Naive thymus-derived CD4-positive, alpha-beta T cell (primary cell): ENCODE measurements at regions not wholly inside any gene's neighbourhood (a gene's known extent, or its start where the extent isn't known, plus 50 kb on each side); places are given as distances from the start of the nearest gene placed in this dataset.

Source experiments
- ATAC-seq: fragments of 150-1000 bp; cut with Tn5 transposase; 2 replicates; pipeline ENCODE4 v1.10.0; 2021; ENCODE audit warnings: mild to moderate bottlenecking, moderate library complexity
- CTCF ChIA-PET: fragments of 350-600 bp; sonication (Branson Sonifier 250); formaldehyde crosslinking; loops from one replicate; lab custom pipeline; 2021; ENCODE audit warnings: antibody characterized with exemption; lab: Charles Lee
- POLR2A ChIA-PET: fragments of 350-600 bp; sonication (Branson Sonifier 250); formaldehyde crosslinking; loops from one replicate; lab custom pipeline; 2021; ENCODE audit warnings: antibody characterized with exemption, inconsistent platforms; lab: Charles Lee
- DNase-seq, 9 donors: peaks; one replicate each; pipeline versions ENCODE4 v3.0.0 to v3.0.0-alpha.2; 2020 to 2022; ENCODE audit warnings: mixed read lengths in 1 of 9
- H3K27ac ChIP-seq: one replicate; pipeline ENCODE4 v1.7.0; 2013; ENCODE audit warnings: mild to moderate bottlenecking, low read depth, low read length, moderate library complexity
- H3K27me3 ChIP-seq, 2 donors: one replicate each; pipeline ENCODE4 v1.7.0; 2013; ENCODE audit warnings: low read length in 2 of 2, mild to moderate bottlenecking in 2 of 2, moderate library complexity in 2 of 2; ENCODE audit not compliant: control insufficient read depth in 2 of 2, insufficient read depth in 2 of 2
- H3K36me3 ChIP-seq, 3 experiments: 1 replicate in 2 of 3; 2 replicates in 1 of 3; pipeline ENCODE4 v1.7.0; 2013; ENCODE audit warnings: low read length in 3 of 3, mild to moderate bottlenecking in 3 of 3, moderate library complexity in 1 of 3; ENCODE audit not compliant: insufficient read depth in 3 of 3, control insufficient read depth in 2 of 3
- H3K4me1 ChIP-seq, 2 donors: one replicate each; pipeline ENCODE4 v1.7.0; 2013; ENCODE audit warnings: low read length in 2 of 2, mild to moderate bottlenecking in 2 of 2, moderate library complexity in 1 of 2; ENCODE audit not compliant: control insufficient read depth in 2 of 2, insufficient read depth in 2 of 2
- H3K4me3 ChIP-seq: 2 replicates; pipeline ENCODE4 v1.7.0; 2013; ENCODE audit warnings: mild to moderate bottlenecking, low read length
- H3K9me3 ChIP-seq, 3 experiments: 1 replicate in 2 of 3; 2 replicates in 1 of 3; pipeline ENCODE4 v1.7.0; 2013; ENCODE audit warnings: low read length in 3 of 3; ENCODE audit not compliant: control insufficient read depth in 2 of 3
- H3K27ac Mint-ChIP-seq, 9 donors: one replicate each; pipeline ENCODE4 v1.8.0; 2020 to 2022; ENCODE audit warnings: mixed read lengths in 9 of 9, mild to moderate bottlenecking in 8 of 9, moderate library complexity in 5 of 9, inconsistent platforms in 2 of 9
- H3K27me3 Mint-ChIP-seq, 5 donors: one replicate each; pipeline ENCODE4 v1.8.0; 2021 to 2022; ENCODE audit warnings: mixed read lengths in 5 of 5, mild to moderate bottlenecking in 1 of 5
- H3K36me3 Mint-ChIP-seq, 5 donors: one replicate each; pipeline ENCODE4 v1.8.0; 2020 to 2022; ENCODE audit warnings: mixed read lengths in 5 of 5, mild to moderate bottlenecking in 3 of 5, inconsistent platforms in 1 of 5
- H3K4me1 Mint-ChIP-seq, 7 donors: one replicate each; pipeline ENCODE4 v1.8.0; 2020 to 2022; ENCODE audit warnings: mixed read lengths in 7 of 7, mild to moderate bottlenecking in 3 of 7, inconsistent platforms in 1 of 7
- H3K4me3 Mint-ChIP-seq, 10 donors: one replicate each; pipeline ENCODE4 v1.8.0; 2020 to 2022; ENCODE audit warnings: mild to moderate bottlenecking in 10 of 10, mixed read lengths in 10 of 10, moderate library complexity in 6 of 10, inconsistent platforms in 2 of 10
- H3K9me3 Mint-ChIP-seq, 11 donors: one replicate each; pipeline ENCODE4 v1.8.0; 2020 to 2022; ENCODE audit warnings: mixed read lengths in 11 of 11, mild to moderate bottlenecking in 4 of 11, inconsistent platforms in 1 of 11, moderate library complexity in 1 of 11
- intact Hi-C, 2 donors: fragments of 100-400 bp; cut with micrococcal nuclease; formaldehyde crosslinking; loops; one replicate each; pipeline ENCODE4 v1.15.1; 2023

- Histone ChIP-seq H3K9me3 (no peaks in the 10 kb centered on the region), H3K36me3 (no peaks in the 10 kb centered on the region), H3K27ac (no peak overlapping the region), H3K4me1 (no peaks in the 10 kb centered on the region), H3K4me3 (no peak overlapping the region), H3K27me3 (no peaks in the 10 kb centered on the region)
- peaks cover 0 to 23% (median 8%) of the 10 kb centered on the region in 11 donors for H3K9me3 Mint-ChIP-seq
- no peak for ATAC-seq
- no peak overlapping the region for H3K4me3 Mint-ChIP-seq
- no peaks in the 10 kb centered on the region for H3K4me1 Mint-ChIP-seq
- ChIA-PET CTCF (no interaction called here), POLR2A (no interaction called here)
- H3K36me3 Mint-ChIP-seq: no peaks in the 10 kb centered on the region
- no peak overlapping the region for H3K27ac Mint-ChIP-seq
- no peaks in the 10 kb centered on the region for H3K27me3 Mint-ChIP-seq
- DNase-seq: no peak
- intact Hi-C loops: no loop called here
These were observed 504.4 kb upstream of the FAT1 start for GRCh38 chr4:187227907-187228704.

DNA sequence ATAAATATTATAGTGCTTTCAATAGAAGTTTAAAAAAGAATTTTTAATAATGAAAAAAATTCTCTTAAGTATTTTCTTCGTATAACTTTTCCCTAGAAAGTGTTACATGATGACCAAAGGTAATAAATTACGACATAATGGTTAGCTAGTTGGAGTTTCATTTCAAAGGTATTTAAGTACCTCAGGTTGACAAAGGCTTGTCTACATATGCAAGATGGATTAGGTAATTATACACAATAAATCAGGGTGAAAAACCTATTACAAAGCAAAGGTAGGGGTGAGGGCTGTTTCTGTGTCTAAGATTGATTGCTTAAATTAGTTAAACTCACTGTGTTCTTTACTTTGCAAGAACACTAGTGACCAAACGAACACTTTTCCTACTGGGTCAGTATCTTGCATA is 508.5 kb upstream of the FAT1 start:
- POLR2A ChIA-PET: no interaction called here

GRCh38 chr4:187232796-187233195 is 509.1 kb upstream of the FAT1 start:
- no peaks in the 10 kb centered on the region for H3K4me1 Mint-ChIP-seq
- Histone ChIP-seq H3K36me3 (no peaks in the 10 kb centered on the region), H3K27ac (no peak overlapping the region), H3K4me1 (no peaks in the 10 kb centered on the region), H3K27me3 (no peaks in the 10 kb centered on the region), H3K4me3 (no peak overlapping the region), H3K9me3 (no peaks in the 10 kb centered on the region)
- H3K36me3 Mint-ChIP-seq: no peaks in the 10 kb centered on the region
- intact Hi-C loops: no loop called here
- no peaks in the 10 kb centered on the region for H3K27me3 Mint-ChIP-seq
- ChIA-PET CTCF (no interaction called here), POLR2A (no interaction called here)
- H3K4me3 Mint-ChIP-seq: no peak overlapping the region
- ATAC-seq (no peak), DNase-seq (no peak)
- no peak overlapping the region for H3K27ac Mint-ChIP-seq
- H3K9me3 Mint-ChIP-seq: peaks cover 0 to 16% (median 3%) of the 10 kb centered on the region in 11 donors

More for the DNA sequence above, 508.5 kb upstream of the FAT1 start:
- Mint-ChIP-seq H3K27ac (no peak overlapping the region), H3K9me3 (peaks cover 0 to 16% (median 3%) of the 10 kb centered on the region in 11 donors), H3K27me3 (no peaks in the 10 kb centered on the region), H3K36me3 (no peaks in the 10 kb centered on the region), H3K4me1 (no peaks in the 10 kb centered on the region), H3K4me3 (no peak overlapping the region)
- H3K9me3 ChIP-seq: no peaks in the 10 kb centered on the region
- no peaks in the 10 kb centered on the region for H3K36me3 ChIP-seq
- H3K4me3 ChIP-seq: no peak overlapping the region
- DNase-seq: no peak
- no peaks in the 10 kb centered on the region for H3K4me1 ChIP-seq
- intact Hi-C loops: no loop called here
- no peak overlapping the region for H3K27ac ChIP-seq
- H3K27me3 ChIP-seq: no peaks in the 10 kb centered on the region
- ATAC-seq: no peak
- CTCF ChIA-PET: no interaction called here

DNA sequence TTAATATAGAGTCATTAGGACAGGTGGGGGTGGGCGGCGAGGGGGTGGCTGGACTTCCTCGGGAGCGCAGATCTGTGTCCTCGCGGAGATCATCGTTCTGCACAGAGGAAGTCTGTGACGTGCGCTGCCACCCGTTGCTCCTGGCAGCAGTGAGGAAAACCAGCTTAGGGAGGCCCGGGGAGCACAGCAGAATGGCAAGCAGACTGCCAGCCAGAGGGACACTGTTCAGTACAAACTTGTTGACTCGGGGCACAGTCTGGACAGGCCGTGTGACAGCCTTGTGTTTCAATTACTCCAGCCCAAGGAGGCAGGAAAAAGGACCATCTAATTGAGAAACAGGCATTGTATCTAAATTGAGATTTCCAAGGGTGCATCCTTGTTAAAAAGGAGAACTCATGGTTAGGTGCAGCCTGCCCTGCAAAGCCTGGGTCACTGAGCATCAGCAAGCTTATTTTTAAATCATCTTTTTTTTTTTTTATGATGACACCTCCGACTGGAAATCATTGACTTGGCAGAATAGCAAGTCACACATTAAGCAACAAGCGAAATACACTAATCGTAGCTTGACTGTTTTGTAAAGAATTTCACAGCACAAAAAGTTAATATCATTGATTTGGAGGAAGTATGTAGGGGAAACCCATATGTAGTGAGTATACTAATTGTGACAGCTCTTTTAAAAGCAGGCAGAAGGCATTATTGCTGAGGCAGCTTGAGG is 512.0 kb upstream of the FAT1 start:
- Mint-ChIP-seq H3K27me3 (no peaks in the 10 kb centered on the region), H3K27ac (no peak overlapping the region), H3K9me3 (peaks cover 0 to 25% (median 6%) of the 10 kb centered on the region in 11 donors), H3K36me3 (no peaks in the 10 kb centered on the region), H3K4me1 (no peaks in the 10 kb centered on the region), H3K4me3 (no peak overlapping the region)
- H3K4me3 ChIP-seq: no peak overlapping the region
- no peaks in the 10 kb centered on the region for H3K4me1 ChIP-seq
- H3K36me3 ChIP-seq: no peaks in the 10 kb centered on the region
- ATAC-seq: no peak
- no peak for DNase-seq
- CTCF ChIA-PET: no interaction called here
- POLR2A ChIA-PET: no interaction called here
- intact Hi-C loops: no loop called here
- H3K27ac ChIP-seq: no peak overlapping the region
- no peaks in the 10 kb centered on the region for H3K27me3 ChIP-seq
- no peaks in the 10 kb centered on the region for H3K9me3 ChIP-seq

- no peak overlapping the region for H3K27ac Mint-ChIP-seq
- CTCF ChIA-PET: no interaction called here
These were observed 512.7 kb upstream of the FAT1 start for GRCh38 chr4:187236209-187236890.

DNA sequence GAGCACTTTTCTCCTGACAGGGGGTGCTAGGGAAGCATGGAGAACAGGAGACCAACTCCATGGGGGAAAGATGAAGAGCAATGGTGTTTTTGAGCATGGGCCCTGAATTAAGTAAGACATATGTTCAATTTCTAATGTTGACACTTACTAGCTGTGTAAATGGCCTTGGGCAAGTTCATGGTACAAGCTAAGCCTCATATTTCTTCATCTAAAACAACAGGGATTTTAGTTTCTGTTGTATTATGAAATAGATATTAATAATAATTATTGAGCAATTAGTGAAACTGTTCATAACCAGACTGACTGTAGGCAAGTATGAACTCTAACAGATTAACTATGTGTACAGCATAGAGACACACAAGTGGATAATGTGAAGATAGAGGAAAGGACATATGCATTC is 515.0 kb upstream of the FAT1 start:
- Mint-ChIP-seq H3K4me3 (no peak overlapping the region), H3K36me3 (no peaks in the 10 kb centered on the region), H3K9me3 (peaks cover 3 to 26% (median 9%) of the 10 kb centered on the region in 11 donors), H3K27ac (no peak overlapping the region), H3K4me1 (no peaks in the 10 kb centered on the region), H3K27me3 (no peaks in the 10 kb centered on the region)
- H3K27me3 ChIP-seq: no peaks in the 10 kb centered on the region
- no peak for DNase-seq
- H3K4me3 ChIP-seq: no peak overlapping the region
- ChIA-PET POLR2A (no interaction called here), CTCF (no interaction called here)
- H3K4me1 ChIP-seq: no peaks in the 10 kb centered on the region
- intact Hi-C loops: no loop called here
- no peak overlapping the region for H3K27ac ChIP-seq
- no peak for ATAC-seq
- no peaks in the 10 kb centered on the region for H3K36me3 ChIP-seq
- H3K9me3 ChIP-seq: no peaks in the 10 kb centered on the region

More at GRCh38 chr4:187236209-187236890, 512.7 kb upstream of the FAT1 start:
- no peak overlapping the region for H3K4me3 Mint-ChIP-seq
- H3K27me3 Mint-ChIP-seq: no peaks in the 10 kb centered on the region
- POLR2A ChIA-PET: no interaction called here
- no peaks in the 10 kb centered on the region for H3K36me3 ChIP-seq
- no peaks in the 10 kb centered on the region for H3K9me3 ChIP-seq
- intact Hi-C loops: no loop called here
- no peak overlapping the region for H3K4me3 ChIP-seq
- H3K4me1 ChIP-seq: no peaks in the 10 kb centered on the region
- DNase-seq (no peak), ATAC-seq (no peak)
- no peaks in the 10 kb centered on the region for H3K27me3 ChIP-seq
- no peaks in the 10 kb centered on the region for H3K4me1 Mint-ChIP-seq
- no peak overlapping the region for H3K27ac ChIP-seq
- no peaks in the 10 kb centered on the region for H3K36me3 Mint-ChIP-seq
- peaks cover 0 to 21% (median 7%) of the 10 kb centered on the region in 11 donors for H3K9me3 Mint-ChIP-seq
